Loucy (cell line): ENCODE measurements at regions not wholly inside any gene's neighbourhood (a gene's known extent, or its start where the extent isn't known, plus 50 kb on each side); places are given as distances from the start of the nearest gene placed in this dataset.

Experiments
- CTCF ChIP-seq: fragments of 200-600 bp; sonication (generic); conservative IDR thresholded peaks from 2 replicates; pipeline ENCODE4 v1.5.1; 2014; ENCODE audit warnings: mild to moderate bottlenecking, antibody characterized with exemption, low read length
- EZH2phosphoT487 ChIP-seq: fragments of 200-600 bp; IDR thresholded peaks from 2 replicates; pipeline ENCODE4 v1.6.1; 2018; ENCODE audit warnings: antibody characterized with exemption, mild to moderate bottlenecking, moderate library complexity, borderline replicate concordance

GRCh38 chr5:113789769-113790168, 276.3 kb downstream of the YTHDC2 start:
- TF ChIP-seq CTCF (no peak), EZH2phosphoT487 (no peak)
